Gastroesophageal sphincter (tissue), 4 donors: ENCODE measurements at regions not wholly inside any gene's neighbourhood (a gene's known extent, or its start where the extent isn't known, plus 50 kb on each side); places are given as distances from the start of the nearest gene placed in this dataset.
A peak's percentile ranks its signal among the peaks of the same experiment; 100 is the strongest.
"Not testable (repeated sequence)": the region's sequence is repeated elsewhere in the genome, so short reads cannot be mapped to it uniquely, and the experiment has no call there.

Experiments used
- ATAC-seq: fragments of 150-250 bp; one replicate; pipeline ENCODE4 v1.9.1; 2016; ENCODE audit warnings: mild to moderate bottlenecking, moderate library complexity
- H3K27ac ChIP-seq, 4 donors: fragments of 200-600 bp; sonication (generic) in 3 of 4; 1 replicate in 3 of 4; 2 replicates in 1 of 4; pipeline ENCODE4 v1.5.1; 2016 to 2019
- H3K27me3 ChIP-seq: fragments of 200-600 bp; sonication (generic); one replicate; pipeline ENCODE4 v1.5.1; 2019
- H3K36me3 ChIP-seq, 2 donors: fragments of 200-600 bp; sonication (generic); one replicate each; pipeline ENCODE4 v1.5.1; 2019; ENCODE audit warnings: control low read depth in 1 of 2
- H3K4me1 ChIP-seq, 3 donors: fragments of 200-600 bp; sonication (generic); 1 replicate in 2 of 3; 2 replicates in 1 of 3; pipeline ENCODE4 v1.5.1; 2016 to 2019; ENCODE audit warnings: control low read depth in 2 of 3
- H3K4me3 ChIP-seq, 2 donors: fragments of 200-600 bp; sonication (generic); one replicate each; pipeline ENCODE4 v1.5.1; 2019; ENCODE audit warnings: mild to moderate bottlenecking in 1 of 2, moderate library complexity in 1 of 2
- H3K9me3 ChIP-seq, 3 donors: fragments of 200-600 bp; sonication (generic); one replicate each; pipeline ENCODE4 v1.5.1; 2017 to 2019; ENCODE audit warnings: control low read depth in 2 of 3
- WGBS, 2 donors: methylation state at CpG; one replicate each; pipeline ENCODE4 v1.1.5; 2018; ENCODE audit warnings: low coverage in 1 of 2; 5-methylcytosine and 5-hydroxymethylcytosine counted together

- ATAC-seq, H3K27me3 ChIP-seq, H3K36me3 ChIP-seq, H3K9me3 ChIP-seq, H3K4me1 ChIP-seq, H3K27ac ChIP-seq, H3K4me3 ChIP-seq: not testable (repeated sequence)
- no CpG with 5 or more reads among the region's 6 CpGs for WGBS, 2 donors
Observed at GRCh38 chr10:48102410-48103146, 103.0 kb upstream of the FAM25C start.

GRCh38 chr10:48098854-48099253, 99.3 kb upstream of the FAM25C start:
- H3K27ac ChIP-seq, ATAC-seq, H3K4me1 ChIP-seq, H3K4me3 ChIP-seq, H3K36me3 ChIP-seq, H3K9me3 ChIP-seq, H3K27me3 ChIP-seq: not testable (repeated sequence)
- WGBS, 2 donors, result no CpG with 5 or more reads among the region's 5 CpGs

- H3K4me3 ChIP-seq, H3K9me3 ChIP-seq, H3K27me3 ChIP-seq, H3K27ac ChIP-seq, H3K4me1 ChIP-seq, H3K36me3 ChIP-seq, ATAC-seq: not testable (repeated sequence)
Observed at GRCh38 chr10:48090706-48091105, 91.1 kb upstream of the FAM25C start.

DNA sequence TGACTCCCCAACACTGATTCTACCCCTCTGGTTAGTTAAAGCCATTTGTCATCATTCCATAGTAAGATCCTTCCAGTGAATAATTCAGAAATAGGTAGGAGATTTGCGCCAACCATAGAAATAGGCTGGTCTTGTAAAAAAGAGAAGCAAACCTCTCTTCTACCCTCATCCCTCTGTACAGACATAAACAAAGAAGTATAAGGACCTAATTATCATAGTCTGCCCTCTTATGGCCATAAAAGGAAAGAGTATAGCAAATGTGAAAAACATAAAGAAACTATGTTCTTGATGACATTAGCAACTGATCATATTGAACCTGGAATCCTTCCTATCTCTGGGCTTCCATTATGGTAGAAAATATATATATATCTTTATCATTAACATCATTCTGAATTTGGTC, 88.5 kb upstream of the FAM25C start:
- WGBS, 2 donors, result 100% methylated on average over 1 of the region's 1 CpG; no CpG with 5 or more reads in 1 of the 2 donors
- ATAC-seq, H3K36me3 ChIP-seq, H3K4me3 ChIP-seq, H3K4me1 ChIP-seq, H3K9me3 ChIP-seq, H3K27me3 ChIP-seq, H3K27ac ChIP-seq: not testable (repeated sequence)

DNA sequence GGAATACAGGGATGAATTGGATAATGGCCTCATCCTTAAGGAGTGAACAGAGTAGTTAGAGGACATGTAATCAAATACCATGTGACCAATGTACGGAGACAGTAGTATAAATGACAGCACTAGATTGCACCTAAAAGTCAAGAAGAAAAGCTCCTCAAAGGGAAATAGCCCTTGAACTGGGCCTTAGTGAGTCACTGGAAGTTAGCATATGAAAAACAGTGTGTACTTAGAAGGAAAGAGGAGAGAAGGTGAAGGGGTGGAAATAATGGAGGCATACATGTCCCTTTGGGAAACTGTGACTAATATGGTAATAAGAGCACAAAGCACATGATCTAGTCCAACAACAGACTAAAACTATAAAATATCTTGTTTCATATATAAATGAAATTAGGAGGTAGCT, 84.9 kb upstream of the FAM25C start:
- WGBS, 2 donors, result no CpG with 5 or more reads among the region's 1 CpG
- H3K27ac ChIP-seq, H3K36me3 ChIP-seq, H3K4me1 ChIP-seq, H3K9me3 ChIP-seq, H3K27me3 ChIP-seq, ATAC-seq, H3K4me3 ChIP-seq: not testable (repeated sequence)

DNA sequence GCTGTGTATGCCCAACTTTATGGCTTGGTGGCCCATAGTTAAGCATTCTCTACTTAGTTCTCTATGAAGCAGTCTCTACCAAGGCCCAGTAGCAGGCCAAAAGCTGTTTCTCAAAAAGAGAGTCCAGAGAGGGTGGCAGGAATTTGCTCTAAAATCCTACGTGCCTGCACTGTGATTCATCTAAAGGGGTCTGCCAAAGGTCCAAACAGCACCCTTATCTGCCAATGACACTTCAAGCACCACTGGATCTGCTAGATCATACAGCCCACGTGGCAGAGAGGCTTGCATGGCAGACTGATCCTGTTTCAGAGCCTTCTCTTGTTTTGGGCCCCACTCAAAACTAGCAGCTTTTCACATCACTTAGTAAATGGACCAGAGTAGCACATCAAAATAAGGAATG, 71.6 kb upstream of the FAM25C start:
- H3K27me3 ChIP-seq, H3K4me1 ChIP-seq, H3K9me3 ChIP-seq, H3K4me3 ChIP-seq, H3K36me3 ChIP-seq, ATAC-seq, H3K27ac ChIP-seq: not testable (repeated sequence)
- no CpG with 5 or more reads among the region's 2 CpGs for WGBS, 2 donors

- not testable (repeated sequence) for H3K4me3 ChIP-seq, H3K4me1 ChIP-seq, H3K27ac ChIP-seq, H3K9me3 ChIP-seq, H3K36me3 ChIP-seq, H3K27me3 ChIP-seq
- ATAC-seq, result peak; percentile 88
- no CpG with 5 or more reads among the region's 10 CpGs for WGBS, 2 donors
Observed at GRCh38 chr10:48063944-48064625, 64.5 kb upstream of the FAM25C start.

DNA sequence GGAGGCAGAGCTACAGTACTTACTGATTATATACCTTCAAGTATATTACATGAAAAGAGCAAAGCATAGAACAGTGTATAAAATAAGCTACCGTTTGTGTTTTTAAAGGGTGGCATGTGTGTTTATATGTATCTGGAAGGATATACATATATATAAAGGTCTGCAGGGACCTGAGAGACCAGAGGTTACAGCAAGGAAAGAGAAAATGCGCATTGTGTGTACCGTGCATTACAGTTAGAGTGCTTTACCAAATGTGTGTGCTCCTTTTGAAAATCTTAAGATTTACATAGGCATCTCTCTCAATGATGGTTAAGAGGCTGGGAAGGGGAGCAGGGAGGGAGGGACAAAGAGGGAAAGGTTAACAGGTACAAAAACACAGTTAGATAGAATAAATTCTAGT, 55.8 kb upstream of the FAM25C start:
- not testable (repeated sequence) for H3K9me3 ChIP-seq, ATAC-seq, H3K36me3 ChIP-seq, H3K27ac ChIP-seq, H3K27me3 ChIP-seq, H3K4me1 ChIP-seq, H3K4me3 ChIP-seq
- 82% methylated on average over 3 of the region's 3 CpGs; no CpG with 5 or more reads in 1 of the 2 donors for whole genome bisulfite sequencing, 2 donors
